SKM-1 treated with dmso at 0.1 percent for 144 hours (cell line): ENCODE measurements at regions not wholly inside any gene's neighbourhood (a gene's known extent, or its start where the extent isn't known, plus 50 kb on each side); places are given as distances from the start of the nearest gene placed in this dataset.

Experiments
- DNase-seq: peaks from one replicate; lab custom pipeline; 2025; ENCODE audit not compliant: unreplicated experiment; lab: John Stamatoyannopoulos, UW

DNA sequence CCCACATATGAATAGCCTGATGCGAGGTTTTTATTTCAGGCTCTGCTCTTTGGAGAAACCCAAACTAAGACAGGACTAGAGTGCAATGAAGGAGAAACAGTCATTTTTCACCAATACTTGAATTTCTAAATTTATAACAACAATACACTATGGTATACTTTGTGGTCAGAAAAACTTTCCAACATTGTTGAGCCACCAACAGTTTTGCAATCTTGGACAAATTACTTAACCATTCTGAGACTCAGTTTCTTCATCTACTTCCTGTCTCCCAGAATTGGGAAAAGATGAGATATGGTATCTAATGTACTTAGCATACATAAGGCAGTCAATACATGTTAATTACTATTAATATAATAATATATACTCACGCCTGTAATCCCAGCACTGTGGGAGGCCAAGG lies 519.8 kb upstream of the PLXNA2 start:
- DNase-seq, result peak; percentile 32

DNA sequence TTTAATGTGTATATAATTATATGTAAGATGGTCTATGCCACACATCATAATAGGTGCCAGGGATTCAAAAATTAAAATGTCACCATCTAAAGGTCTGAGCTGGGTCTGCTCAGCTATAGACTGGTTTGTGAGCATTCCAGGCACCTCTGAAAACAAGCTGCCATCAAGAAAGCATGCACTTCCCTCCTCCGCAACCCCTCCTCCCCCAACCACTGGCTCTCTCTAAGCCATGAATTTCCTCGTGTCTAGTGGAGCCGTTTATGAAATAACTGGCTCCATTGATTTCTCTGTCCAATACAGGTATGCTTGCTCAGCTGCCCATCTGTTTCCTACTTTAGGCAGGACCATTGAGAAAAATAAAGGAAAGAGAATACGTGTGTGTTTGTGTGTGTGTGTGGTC lies 522.6 kb upstream of the PLXNA2 start:
- DNase-seq, result no peak

DNA sequence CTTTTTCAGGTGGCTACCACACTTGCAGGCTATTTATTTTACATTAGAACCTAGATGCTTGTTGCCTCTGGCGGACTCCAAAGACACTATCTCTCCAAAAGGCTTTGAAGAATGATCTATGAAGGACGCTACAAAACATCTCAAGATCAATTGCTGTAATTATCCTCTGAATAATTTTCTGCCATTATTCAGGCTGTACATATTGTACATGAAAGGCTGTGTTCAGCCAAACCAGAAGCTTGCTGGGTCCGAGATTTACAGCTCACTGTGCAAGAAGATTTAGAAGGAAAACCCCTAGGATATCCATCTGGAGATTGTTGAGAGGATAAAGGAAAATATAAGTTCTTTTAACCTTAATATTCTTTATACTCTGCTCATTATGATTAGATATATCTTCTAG lies 523.6 kb upstream of the PLXNA2 start:
- no peak for DNase-seq

DNA sequence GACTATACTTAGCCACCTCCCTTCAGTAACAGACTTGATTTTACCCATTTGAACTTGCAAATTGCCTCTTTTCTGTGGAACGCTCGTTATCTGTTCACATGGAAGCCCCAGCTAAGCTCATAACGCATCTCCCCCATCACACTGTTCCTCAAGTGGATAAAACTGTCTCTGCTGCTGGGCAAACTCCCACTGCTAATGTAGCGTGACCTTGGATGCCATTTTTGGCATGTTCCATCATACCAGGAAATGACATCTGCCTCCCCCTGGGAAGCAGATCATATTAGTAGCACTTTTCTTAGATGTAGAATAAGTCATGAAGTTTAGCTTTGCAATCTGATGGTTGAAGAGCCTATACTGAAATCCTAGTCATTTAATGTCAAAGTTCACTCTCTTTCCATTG lies 528.7 kb upstream of the PLXNA2 start:
- DNase-seq, result no peak

DNA sequence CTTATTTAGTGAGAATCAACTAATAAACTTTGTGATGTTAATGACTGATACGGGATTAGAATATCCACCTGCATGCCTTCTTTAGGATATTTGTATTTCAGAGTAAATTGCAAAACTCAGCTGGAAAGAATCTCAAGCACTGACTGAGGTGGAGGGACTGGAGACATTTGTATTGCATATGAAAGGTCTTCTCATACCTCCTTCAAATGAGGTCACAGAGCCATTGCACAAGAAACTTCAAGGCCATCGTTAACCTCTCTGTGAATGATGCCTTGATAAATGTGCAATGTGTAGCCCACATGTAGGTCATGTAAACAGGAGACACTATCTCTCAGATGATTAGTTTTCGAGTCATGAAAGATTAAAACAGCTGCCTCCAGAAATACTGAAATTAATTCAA lies 531.7 kb upstream of the PLXNA2 start:
- no peak for DNase-seq

DNA sequence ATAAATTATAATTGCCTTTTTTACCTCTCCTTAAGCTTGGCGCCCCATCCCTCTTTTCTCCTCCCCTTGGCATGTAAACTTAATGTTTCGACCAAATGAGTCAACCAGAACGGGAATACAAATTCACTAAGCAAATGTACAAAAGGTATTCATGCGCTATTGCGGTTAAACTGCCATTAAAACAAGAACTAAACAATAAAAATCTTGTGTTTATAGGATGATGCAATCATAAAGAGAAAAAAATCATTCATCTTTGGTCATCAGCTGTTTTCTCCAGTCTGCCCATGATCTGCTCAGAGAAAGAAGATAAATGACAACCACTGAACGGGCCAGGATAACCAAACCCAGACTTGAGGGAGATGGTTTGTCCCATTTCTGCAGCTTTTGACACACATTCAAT lies 534.2 kb upstream of the PLXNA2 start:
- DNase-seq, result no peak

DNA sequence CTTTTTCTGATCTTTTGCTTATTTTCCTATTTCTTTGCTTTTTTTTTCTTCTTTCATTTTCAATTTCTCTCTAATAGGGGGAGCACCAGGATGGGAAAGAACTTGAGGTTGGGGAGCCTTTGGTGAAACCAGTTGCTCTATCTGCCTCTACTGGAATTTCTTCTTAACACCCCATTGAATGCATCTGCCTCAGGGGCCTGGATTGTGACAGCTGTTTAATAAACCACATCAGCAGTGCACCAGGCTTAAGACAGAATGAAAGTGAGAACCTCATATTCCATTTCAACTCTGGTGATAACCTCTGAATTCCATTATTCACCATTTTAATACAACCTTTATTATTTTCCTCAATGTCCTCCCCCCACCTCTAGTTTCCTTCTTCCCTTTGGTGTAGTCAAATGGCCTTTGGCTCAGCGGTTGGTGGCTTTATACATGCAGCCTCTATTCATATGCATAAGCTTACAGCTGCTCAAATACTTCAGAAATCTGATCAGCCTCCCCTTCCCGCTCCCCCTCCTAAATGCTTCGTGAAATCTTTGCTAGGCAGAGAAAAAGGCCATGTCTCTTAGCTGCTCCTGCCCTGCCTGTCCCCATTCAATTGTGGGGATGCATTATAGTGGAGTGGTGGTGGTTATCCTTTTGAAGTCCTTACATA lies 537.3 kb upstream of the PLXNA2 start:
- no peak for DNase-seq

DNA sequence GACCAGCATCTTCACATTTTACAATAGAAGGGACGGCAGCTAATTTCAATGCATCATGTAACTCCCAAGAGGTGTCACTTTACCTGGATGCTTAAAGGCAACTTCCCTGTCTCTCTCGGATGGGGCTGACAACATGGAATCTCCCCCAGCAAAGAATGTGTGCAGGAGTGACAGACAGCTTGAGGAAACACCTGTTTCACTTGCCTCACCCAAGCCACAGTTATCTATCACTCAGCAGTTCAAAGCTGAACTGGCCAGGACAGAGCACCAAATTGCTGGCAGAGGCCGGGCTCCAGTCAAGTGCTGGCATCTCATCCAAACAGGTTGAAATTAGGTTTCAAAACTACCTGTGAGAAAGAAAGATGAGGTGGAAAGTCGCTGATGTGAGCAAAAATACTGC lies 538.0 kb upstream of the PLXNA2 start:
- no peak for DNase-seq

DNA sequence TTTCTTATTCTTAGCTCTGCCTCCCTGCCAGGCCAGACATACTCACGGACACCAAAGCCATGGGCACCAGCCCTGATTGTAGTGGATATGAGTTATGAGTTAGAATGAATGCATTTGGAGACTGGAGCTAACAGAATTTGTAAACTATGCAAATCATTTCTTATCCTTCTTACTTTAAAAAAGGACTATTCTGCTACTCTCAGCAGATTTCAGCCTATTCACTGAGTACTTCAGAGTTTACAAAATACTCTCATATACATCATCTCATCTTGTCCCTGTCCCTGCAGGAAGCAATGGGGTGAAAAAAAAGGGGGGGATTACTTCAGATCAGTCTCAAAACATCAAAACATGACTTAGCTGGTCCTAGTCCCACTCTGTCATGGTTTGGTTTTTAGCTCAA lies 541.4 kb upstream of the PLXNA2 start:
- DNase-seq, result no peak

DNA sequence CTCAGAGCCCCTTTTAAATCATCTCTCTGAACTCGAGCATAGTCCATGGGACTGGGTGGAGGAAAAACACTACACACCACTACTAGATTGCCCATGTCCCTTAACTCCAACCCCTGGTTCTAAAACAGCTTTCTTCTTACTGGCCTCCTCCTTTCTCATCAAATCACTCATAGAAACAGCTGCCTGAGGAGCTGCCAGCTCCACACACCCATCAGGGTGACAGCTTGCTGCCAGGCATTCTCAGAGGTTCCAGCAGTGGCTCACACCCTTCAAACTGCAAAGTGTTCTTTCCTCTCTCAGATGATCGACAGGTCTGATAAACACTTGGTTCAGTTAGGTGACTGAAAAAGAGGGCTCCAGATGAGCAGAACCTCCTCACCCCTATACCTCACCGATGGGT lies 543.0 kb upstream of the PLXNA2 start:
- no peak for DNase-seq

DNA sequence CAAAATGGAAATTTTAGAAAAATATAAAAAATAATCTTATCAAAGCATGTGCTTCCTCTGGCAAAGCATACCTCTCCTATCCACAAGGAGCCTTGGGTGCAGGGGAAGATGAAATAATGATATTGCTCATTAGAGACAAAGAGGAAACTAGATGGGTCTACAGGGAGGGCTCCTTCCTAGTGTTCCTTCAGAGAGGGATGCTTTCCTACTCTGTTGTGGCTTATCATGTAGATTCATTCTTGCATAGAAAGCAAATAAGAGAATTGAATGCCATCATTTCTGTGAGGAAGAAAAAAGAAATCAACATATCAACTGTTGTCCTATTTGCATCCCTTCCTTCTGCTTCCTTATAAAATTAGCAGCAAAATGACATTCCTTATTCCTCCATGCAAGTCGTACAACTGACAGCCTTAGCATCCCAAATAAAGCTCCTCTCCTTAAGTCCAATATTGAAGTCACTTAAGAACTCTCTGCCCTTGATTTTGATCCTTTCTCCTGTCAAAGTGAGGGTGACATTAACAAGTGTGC lies 543.9 kb upstream of the PLXNA2 start:
- no peak for DNase-seq

DNA sequence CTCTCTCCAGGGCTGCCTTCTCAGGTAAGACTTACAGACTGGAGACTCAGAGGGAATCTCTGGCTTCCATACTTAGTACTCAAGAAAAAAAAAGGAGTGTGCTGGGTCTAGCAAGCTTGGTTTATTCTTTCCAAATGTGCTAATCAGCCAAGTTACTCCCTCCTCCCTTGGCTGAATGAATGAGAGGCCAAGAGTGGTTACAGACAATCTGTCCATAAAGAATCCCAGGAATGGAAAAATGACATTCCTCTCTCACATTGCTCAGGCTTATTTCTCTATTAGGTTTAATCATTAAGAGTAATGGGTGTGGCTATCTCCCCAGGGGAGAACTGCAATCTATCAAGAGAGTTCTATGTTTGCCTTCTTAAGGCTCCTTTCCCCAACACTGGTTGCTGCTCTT lies 547.3 kb upstream of the PLXNA2 start:
- DNase-seq, result no peak

DNA sequence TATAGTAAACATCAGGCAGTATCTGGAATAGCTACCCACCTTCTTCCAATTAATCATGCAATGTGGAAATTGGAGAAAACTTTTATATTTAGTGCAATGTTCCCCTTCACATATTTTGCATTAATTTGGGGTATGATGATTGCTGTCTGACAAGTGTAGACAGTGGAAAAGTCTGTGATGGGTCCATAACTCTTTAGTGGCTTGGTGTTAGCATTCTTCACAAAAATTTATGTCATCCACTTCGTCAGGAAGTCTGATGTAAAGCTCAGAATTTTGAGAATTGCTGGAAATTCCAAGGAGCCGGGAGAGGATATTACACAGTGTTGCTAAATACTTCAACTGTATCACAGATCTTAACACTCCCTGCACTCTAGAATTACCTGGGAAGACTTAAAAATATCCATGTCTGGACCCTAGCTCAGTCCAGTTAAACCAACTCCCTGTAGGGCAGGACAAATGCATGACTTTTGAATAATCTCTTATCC lies 549.7 kb upstream of the PLXNA2 start:
- DNase-seq, result no peak

DNA sequence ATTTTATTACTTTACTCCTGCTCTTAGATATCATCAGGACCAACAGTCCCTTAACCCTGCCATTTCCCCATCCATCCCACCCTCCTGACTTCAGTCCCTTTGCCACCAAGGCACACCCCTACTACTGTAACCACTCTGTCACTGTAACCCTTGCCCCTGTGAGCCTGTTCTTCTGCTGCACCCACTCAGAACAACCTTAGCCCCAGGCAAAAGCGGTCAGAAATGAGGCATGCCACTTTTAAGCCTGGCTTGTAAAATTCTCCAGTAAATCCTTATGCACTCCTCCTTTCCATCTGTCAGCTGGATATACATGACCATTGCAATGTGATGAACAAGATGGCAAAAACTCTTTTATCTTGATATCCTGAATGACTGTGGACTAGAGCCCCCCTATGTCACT lies 555.0 kb upstream of the PLXNA2 start:
- no peak for DNase-seq

DNA sequence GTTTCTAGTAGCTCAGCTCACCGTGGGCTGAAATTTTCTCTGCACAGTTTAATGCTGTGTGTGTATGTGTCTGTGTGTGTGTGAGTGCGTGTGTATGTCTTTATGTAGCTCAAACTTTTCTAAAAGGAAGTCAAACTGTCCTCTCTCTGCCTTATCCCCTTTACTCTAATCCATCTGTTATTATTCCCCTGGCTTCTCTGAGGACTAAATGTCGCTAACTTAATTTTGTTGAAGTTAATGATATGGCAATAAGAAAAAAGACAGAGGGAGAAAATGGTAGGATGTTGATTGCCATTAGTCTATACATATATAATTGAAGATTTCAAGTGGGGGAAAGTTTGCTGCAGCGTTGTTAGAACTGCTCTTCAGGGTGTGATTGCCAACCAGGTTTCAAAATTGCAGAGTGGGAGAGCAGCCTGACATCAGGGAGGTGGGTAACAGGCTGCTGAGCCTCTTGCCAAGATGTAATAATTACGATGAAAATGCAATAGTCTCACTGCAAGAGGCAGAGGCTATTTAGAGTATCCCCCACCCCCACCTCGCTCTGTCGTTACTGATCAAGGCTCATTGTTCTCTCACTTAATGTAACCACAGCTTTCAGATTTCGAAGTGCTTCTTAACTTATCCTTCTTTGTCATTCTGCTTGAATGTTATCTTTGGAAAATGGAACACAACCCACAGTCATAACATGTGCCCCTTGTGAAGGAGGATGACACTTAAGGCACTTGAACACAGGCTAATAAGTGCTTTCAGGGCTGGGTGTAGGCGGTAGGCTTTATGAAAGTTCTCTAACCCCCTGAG lies 559.0 kb upstream of the PLXNA2 start:
- no peak for DNase-seq

DNA sequence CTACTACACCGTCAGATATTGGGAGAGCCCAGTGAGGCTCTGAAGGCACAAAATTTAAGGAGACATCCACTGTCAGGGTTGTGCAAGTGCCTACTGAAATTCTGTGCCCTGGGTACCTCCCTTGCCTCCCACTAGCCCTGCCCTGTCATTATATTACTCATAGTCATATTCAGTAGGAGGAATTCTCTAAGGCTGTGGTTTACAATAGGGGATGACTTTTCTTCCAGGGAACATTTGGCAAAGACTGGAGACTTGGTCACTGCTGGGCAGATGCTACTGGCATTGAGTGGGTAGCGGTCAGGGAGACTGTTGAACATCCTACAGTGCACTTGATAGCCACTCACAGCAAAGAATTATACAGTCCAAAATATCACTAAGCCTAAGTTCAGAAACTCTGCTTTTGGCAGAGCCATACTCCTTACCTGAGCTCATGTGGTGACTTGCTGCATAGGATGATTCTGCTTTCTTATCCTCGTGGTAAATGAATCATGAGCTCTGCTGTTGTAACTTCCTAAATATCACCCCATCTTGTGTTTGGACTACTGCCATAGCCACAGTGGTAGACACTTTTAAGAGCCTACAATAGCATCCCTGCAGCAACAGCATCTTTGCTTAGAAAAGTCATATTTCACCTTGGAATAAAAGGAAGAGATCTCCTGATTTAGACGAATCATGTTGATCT lies 563.4 kb upstream of the PLXNA2 start:
- DNase-seq, result peak; percentile 71

DNA sequence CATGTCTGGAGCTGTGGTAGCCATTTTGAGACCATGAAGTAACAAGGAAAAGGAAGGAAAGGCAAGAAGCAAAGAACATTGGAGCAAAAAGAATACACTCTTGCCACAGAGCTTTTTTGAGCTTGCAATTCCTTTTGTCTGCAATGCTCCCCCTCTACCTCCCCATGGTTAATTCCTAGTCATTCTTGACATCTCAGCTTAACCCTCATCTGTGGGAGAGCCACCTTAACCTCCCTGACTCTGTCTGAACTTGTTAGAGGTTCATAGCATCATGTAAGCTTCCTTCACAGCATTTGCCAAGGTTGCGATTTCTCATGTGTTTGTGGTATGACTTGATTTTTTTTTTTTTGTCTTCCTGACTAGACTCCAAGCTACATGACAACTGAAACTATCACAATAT lies 564.1 kb upstream of the PLXNA2 start:
- no peak for DNase-seq

DNA sequence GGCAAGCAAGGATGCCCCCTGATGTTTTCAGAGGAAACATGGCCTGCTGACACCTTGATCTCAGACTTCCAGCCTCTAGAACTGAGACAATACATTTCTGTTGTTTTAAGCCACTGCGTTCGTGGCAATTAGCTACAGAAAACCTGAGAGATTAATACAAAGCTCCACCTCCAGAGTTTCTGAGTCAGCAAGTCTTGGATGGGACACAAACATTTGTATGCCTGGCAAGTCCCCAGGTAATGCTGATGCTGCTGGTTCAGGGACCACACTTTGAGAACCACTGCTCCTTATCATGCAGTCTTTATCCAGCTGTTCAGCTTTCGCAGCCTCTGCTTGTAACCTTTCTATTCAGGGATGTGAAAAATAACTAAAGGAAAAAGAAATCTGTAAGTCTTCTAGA lies 565.7 kb upstream of the PLXNA2 start:
- DNase-seq, result no peak

DNA sequence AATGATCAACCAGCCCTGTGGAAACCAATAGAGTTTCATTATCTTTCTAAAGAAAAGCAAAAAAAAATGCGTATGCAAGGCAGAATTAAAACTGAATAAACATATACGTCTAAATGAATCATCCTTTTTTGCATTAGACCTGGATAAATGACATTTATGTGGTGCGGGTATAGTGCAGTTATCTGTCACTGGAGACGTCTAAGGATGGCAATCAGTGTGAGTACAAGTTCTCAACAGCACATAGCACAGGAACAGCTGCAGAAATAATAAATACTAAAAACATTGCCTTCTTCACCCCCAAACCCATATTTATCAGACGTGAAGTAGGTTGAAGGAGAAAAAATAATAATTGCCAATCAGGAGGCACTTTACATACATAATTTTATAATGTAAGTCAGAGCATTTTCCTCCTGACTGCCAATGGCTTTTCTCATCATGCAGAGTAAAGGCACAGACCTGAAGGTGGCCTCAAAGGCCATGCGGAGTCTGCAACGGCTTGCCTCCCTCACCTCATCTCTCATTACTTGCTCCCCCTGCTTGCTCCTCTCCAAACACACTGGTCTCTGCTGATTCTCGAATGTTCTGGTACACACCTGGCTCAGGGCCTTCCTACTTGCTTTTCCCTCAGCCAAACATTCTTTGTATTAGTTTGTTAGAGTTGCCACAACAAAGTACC lies 574.7 kb upstream of the PLXNA2 start:
- DNase-seq, result no peak

DNA sequence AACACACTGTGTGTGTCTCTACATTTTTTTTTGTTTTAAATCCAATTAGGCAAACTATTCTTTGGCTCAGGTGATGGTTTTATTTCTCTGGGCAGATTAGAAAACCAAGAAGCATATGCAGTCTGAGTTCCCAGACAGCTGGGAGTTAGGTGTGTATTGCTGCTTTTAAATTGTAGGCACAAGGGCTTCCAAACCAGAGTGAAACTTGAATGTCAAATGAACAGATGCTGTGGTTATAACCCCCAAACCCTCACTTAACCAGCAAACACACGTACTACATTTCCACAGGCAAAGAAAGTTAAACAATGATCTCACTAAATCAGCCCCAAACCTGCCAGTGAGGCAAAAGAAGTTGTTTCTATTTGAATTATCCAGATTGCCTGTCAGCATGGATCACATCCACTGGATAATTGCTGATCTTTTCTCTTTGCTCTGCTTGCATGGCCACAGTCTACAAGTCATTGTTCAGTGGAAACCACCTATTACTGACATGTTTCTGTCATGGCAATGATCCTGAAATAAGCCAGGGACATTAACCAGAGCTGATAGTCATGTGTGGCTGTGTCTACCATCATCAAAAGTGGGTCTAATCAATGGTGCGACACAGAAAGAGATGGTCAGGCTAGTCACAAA lies 576.5 kb upstream of the PLXNA2 start:
- no peak for DNase-seq

DNA sequence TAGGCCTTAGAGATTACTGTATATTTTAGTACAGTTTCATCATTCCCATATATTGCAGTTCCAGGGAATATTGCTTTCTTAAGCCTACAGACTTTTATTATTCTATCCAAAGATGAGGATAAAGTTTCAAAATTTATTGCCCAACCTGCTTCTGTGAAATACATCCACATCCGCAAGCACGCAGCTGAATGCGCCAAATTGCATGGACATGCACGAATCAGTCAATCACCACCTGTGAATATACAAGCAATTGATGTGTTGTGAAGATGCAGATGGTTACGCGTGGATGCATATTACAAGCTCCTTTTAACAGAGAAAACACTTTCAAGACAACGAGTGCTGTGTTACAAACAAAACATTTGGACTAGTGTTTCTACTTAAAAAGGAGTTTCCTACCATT lies 577.8 kb upstream of the PLXNA2 start:
- no peak for DNase-seq
